ENCODE measurements at regions not wholly inside any gene's neighbourhood (a gene's known extent, or its start where the extent isn't known, plus 50 kb on each side); places are given as distances from the start of the nearest gene placed in this dataset.

DNA sequence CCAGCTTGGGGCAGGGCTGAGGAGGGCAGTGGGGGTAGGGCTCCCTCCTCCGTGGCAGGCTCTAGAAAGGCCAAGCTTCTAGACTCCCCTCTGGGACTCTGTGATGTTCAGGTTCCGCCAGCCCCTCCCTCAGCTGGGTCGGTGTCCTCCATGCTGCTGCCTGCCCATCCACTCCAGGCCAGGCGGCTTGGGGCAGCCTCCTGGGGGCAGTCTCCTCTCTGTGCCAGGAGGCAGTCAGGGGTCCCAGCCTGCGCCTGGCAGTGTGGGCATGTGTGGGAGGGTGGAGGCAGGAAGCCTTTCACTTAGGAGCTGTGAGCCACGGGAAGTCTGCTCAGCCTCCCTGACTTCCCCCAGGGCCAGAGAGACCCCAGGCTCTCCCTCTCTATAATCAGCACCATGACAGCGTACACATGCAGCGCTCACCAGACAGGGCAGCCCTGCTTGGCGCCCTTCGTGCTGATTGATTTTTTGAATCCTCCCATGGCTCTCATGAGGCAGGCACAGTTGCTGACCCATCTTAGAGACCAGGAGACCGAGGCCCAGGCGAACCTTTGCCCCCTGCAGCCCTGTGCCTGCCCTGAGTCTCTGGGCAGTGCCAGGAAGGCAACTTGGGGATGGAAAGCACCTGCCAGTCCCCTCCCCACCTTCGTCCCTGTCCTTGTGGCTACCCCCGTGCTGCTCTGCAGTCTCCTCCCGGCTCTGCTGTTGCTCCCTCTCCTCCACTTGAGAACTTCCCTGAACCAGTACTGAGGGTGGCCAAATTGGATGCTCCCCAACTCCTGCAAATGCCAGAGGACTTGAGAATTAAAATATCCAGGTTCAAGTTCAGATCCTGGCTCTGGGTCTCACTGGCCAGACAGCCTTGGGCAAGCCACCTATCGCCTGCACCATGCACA lies 234.7 kb upstream of the GSE1 start:
- no peak for DNase-seq (ENCODE audit: low spot score)

- no peak for DNase-seq (ENCODE audit: low spot score)
Observed at GRCh38 chr16:85379041-85380001, 233.8 kb upstream of the GSE1 start.

GRCh38 chr16:85380002-85380395 lies 233.1 kb upstream of the GSE1 start:
- DNase-seq (ENCODE audit: low spot score) = no peak

GRCh38 chr16:85380905-85381737 lies 232.0 kb upstream of the GSE1 start:
- no peak for DNase-seq (ENCODE audit: low spot score)

DNA sequence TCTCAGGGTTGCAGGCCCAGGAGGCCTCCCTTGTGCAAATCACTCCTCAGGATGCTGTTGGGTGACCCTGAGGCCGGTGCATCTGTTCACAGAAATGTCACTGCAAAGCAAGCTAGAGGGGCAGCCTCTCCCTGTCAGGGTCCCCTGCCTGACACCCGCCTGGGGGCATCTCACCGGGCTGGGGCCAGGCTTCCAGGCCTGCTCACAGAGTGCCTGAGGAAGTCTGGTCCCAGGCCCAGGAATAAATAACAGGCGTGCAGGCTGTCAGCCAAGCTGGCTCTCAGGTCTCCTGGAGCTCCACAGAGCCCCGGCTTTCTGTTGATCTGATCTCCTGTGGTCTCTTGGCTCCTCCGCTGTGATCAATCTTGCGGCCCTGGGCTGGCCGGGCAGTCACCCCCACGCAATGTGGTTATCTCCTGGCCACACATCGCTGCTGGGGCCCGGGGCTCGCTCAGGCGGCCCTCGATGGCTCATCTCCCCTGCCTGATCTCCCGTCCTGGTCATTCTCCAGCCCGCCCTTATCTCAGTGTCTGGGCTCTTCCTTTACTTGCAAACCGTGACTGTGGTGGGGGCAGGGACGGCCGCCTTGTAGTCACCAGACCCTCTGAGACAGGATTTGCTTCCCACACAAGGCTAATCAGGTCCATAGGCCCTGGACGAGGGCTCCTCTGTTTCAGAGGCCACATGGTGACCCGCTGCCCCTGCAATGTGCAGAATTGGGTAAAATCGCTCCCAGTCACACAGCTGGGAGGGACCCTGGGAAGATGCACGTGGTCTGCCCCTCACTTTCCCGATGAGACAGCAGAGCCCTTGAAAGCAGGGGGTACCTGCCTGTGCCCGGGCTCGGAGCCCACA lies 231.2 kb upstream of the GSE1 start:
- DNase-seq (ENCODE audit: low spot score) = no peak

DNA sequence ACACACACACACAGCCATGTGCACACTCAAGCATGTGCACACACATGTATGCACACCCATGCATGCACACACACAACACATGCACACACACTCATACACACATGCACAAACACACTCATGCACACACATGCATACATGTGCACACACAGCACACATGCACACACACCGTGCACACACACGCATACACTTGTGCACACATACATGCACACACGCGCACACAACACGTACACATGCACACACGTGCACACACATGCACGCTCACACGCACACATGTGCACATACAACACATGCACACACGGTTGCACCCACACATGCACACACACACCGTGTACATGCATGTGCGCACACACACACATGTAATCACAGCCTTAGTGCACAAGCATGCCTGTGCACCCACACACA lies 230.4 kb upstream of the GSE1 start:
- DNase-seq (ENCODE audit: low spot score) = no peak

- DNase-seq (ENCODE audit: low spot score) = no peak
Observed at GRCh38 chr16:85383836-85384832, 229.0 kb upstream of the GSE1 start.

GRCh38 chr16:85384833-85385462 lies 228.2 kb upstream of the GSE1 start:
- no peak for DNase-seq (ENCODE audit: low spot score)

GRCh38 chr16:85385463-85386331 lies 227.4 kb upstream of the GSE1 start:
- no peak for DNase-seq (ENCODE audit: low spot score)

- DNase-seq (ENCODE audit: low spot score) = no peak
Observed at GRCh38 chr16:85386467-85387170, 226.5 kb upstream of the GSE1 start.

DNA sequence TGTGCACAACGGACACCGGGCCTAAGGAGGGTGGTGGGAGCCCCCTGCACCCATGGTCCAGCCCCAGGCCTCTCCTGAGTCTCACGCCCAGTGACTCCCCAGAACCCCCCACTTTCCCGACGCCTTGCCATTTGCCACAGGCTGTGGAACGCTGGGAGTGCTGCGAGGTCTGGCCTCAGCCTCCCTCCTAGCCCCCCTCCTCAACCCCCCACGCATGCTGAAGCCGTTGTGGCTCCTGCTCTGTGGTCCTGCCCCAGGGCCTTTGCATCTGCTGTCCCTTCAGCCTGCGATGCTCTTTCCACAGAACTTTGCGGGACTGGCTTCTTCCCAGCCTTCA lies 226.0 kb upstream of the GSE1 start:
- no peak for DNase-seq (ENCODE audit: low spot score)

DNA sequence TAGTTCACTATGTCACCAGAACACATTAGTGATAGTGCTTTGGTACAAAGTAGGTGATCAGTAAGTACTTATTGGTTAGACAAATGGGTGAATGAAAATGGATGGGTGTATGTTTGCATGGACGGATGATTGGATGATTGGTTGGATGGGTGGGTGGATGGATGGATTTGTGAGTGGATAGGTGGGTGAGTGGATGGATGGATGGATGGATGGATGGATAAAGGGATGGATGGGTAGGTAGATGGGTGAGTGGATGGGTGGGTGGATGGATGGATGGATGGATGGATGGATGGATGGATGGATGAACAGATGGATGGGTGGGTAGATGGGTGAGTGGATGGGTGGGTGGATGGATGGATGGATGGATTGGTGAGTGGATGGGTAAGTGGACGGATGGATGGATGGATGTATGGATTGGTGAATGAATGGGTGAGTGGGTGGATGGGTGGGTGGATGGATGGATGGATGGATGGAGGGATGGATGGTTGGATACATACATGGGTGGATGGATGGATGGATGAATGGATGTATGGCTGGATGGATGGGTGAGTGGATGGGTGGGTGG lies 225.3 kb upstream of the GSE1 start:
- no peak for DNase-seq (ENCODE audit: low spot score)

DNA sequence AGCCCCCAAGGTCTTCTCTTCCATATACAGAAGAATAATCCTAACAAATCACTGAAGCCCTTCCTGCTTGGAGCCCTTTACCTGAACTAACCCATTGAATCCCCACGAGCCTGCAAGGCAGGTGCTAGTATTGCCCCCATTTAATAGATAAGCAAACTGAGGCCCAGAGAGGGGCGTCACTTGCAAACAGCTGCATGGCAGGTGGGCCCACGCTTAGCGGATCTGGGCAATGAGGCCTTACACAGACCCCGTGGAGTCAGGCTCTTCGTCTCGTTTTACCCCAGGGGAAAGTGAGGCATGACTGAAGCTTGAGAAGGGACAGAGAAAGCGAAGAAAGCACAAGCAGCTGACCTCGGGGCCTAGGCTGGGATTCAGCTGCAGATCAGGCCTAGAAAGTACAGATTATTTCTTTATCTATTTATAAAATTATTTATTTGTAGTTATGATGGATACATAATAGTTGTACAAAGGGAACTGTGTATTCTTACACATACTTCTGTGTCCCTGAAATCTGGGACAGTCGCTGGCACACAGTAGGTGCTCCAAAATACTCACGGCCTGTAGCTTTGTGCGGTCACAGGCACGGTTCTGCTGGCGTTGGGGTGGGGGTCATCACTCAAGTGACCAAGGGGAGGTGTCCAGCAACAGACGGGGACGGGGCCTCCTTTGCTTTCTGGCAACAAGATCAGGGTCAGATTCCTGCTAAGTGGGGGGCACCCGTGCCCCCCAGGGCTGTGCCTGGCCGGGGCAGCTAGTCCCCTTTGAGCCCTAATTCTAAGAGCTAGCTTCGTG lies 223.2 kb upstream of the GSE1 start:
- no peak for DNase-seq (ENCODE audit: low spot score)

DNA sequence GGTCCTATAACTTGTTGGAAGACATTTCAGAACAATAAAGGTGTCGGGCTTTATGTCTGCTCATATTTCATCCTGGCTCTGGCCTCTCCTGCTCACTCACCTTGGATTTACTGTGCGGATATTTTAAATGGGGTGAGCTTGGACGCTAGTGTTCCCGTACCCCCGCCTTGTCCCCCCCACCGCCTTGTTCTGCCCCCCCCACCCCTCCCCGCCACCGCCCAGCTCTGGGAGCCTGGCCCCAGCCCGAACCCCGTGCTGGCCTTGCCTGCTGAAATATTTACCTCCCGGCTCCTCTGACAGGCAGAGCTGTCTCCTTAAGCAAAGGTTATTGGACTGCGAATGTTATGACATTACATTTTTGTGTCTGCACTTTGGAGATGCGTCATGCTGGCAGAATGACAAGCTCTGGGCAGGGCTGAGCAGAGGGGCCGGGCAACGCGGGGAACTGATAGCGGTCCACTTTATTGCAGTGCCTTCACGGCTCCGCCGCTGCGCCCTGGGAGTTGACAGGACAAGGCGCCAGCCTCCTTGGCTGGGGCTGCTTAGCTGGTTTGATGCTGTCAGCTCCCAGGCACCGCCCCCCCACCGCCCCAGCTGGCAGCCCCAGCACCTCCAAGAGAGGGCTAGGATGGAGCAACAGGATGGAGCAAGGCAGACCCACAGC lies 222.5 kb upstream of the GSE1 start:
- DNase-seq (ENCODE audit: low spot score) = no peak

GRCh38 chr16:85391175-85391707 lies 221.9 kb upstream of the GSE1 start:
- DNase-seq (ENCODE audit: low spot score) = no peak

All from D341Med (cell line).